Esophagus squamous epithelium (tissue), 5 donors: ENCODE measurements at regions not wholly inside any gene's neighbourhood (a gene's known extent, or its start where the extent isn't known, plus 50 kb on each side); places are given as distances from the start of the nearest gene placed in this dataset.

Experiments used
- DNase-seq: peaks from one replicate; lab custom pipeline; 2025; lab: John Stamatoyannopoulos, UW
- H3K27ac ChIP-seq, 4 donors: fragments of 200-600 bp; sonication (generic); one replicate each; pipeline ENCODE4 v1.5.1; 2016 to 2019; ENCODE audit warnings: mild to moderate bottlenecking in 1 of 4
- H3K27me3 ChIP-seq, 4 donors: fragments of 200-600 bp; sonication (generic); 1 replicate in 3 of 4; 2 replicates in 1 of 4; pipeline versions ENCODE4 v1.5.1 to v1.6.0; 2017 to 2021; ENCODE audit warnings: antibody characterized with exemption in 1 of 4
- H3K36me3 ChIP-seq, 3 donors: fragments of 200-600 bp; sonication (generic); one replicate each; pipeline ENCODE4 v1.5.1; 2016 to 2019
- H3K4me1 ChIP-seq, 3 donors: fragments of 200-600 bp; sonication (generic); one replicate each; pipeline ENCODE4 v1.5.1; 2017 to 2019
- H3K4me3 ChIP-seq, 4 donors: fragments of 200-600 bp; sonication (generic); 1 replicate in 3 of 4; 2 replicates in 1 of 4; pipeline ENCODE4 v1.5.1; 2016 to 2019; ENCODE audit warnings: mild to moderate bottlenecking in 2 of 4, moderate library complexity in 1 of 4
- H3K9me3 ChIP-seq, 3 donors: fragments of 200-600 bp; sonication (generic); one replicate each; pipeline ENCODE4 v1.5.1; 2016 to 2019
- CTCF ChIP-seq, 6 experiments: fragments of 450-650 bp in 4 of 6; fragments of 200-600 bp in 2 of 6; sonication (generic) in 2 of 6; IDR thresholded peaks; one replicate each; pipeline ENCODE4 v1.5.1; 2016 to 2019; ENCODE audit warnings: antibody characterized with exemption in 6 of 6, mild to moderate bottlenecking in 4 of 6, moderate library complexity in 4 of 6
- POLR2A ChIP-seq, 4 donors: fragments of 450-650 bp; IDR thresholded peaks; one replicate each; pipeline ENCODE4 v1.6.1; 2017; ENCODE audit warnings: antibody characterized with exemption in 4 of 4, mild to moderate bottlenecking in 4 of 4, moderate library complexity in 3 of 4
- WGBS, 2 donors: methylation state at CpG; one replicate each; pipeline ENCODE4 v1.1.5; 2018; 5-methylcytosine and 5-hydroxymethylcytosine counted together
- intact Hi-C: fragments of 100-400 bp; cut with DNase I; formaldehyde crosslinking; loops from one replicate; pipeline ENCODE4 v1.15.0; 2022
- donor health status: DM: yes; HTN: yes; CAD: no.

GRCh38 chr13:104854007-104854406 lies 1681.5 kb downstream of the EFNB2 start:
- DNase-seq = no peak
- Histone ChIP-seq H3K4me3 (no peak overlapping the region), H3K36me3 (no peaks in the 10 kb centered on the region), H3K4me1 (no peaks in the 10 kb centered on the region), H3K27me3 (no peaks in the 10 kb centered on the region), H3K9me3 (no peaks in the 10 kb centered on the region), H3K27ac (no peak overlapping the region)
- 85 to 87% methylated on average over 8 of the region's 8 CpGs for WGBS, 2 donors
- no peak for TF ChIP-seq CTCF (IDR thresholded peaks at IDR 0.05)
- TF ChIP-seq POLR2A (IDR thresholded peaks at IDR 0.05) = no peak
- intact Hi-C loops = no loop called here

GRCh38 chr13:104847922-104848321 lies 1687.5 kb downstream of the EFNB2 start:
- Histone ChIP-seq H3K4me1 (no peaks in the 10 kb centered on the region), H3K27ac (no peak overlapping the region), H3K9me3 (no peaks in the 10 kb centered on the region), H3K27me3 (no peaks in the 10 kb centered on the region), H3K4me3 (no peak overlapping the region), H3K36me3 (no peaks in the 10 kb centered on the region)
- DNase-seq = no peak
- 37 to 47% methylated on average over 3 of the region's 3 CpGs for WGBS, 2 donors
- intact Hi-C loops = no loop called here
- TF ChIP-seq CTCF (IDR thresholded peaks at IDR 0.05) = no peak
- TF ChIP-seq POLR2A (IDR thresholded peaks at IDR 0.05) = no peak

GRCh38 chr13:104843401-104843800 lies 1692.1 kb downstream of the EFNB2 start:
- no peaks in the 10 kb centered on the region for H3K27me3 ChIP-seq

GRCh38 chr13:104841110-104841509 lies 1694.4 kb downstream of the EFNB2 start:
- Histone ChIP-seq H3K27ac (no peak overlapping the region), H3K27me3 (no peaks in the 10 kb centered on the region), H3K4me3 (no peak overlapping the region), H3K36me3 (no peaks in the 10 kb centered on the region), H3K9me3 (no peaks in the 10 kb centered on the region), H3K4me1 (no peaks in the 10 kb centered on the region)
- no peak for DNase-seq
- WGBS, 2 donors = 89 to 94% methylated on average over 6 of the region's 6 CpGs
- TF ChIP-seq CTCF (IDR thresholded peaks at IDR 0.05) (no peak), POLR2A (IDR thresholded peaks at IDR 0.05) (no peak)
- intact Hi-C loops = no loop called here

More at GRCh38 chr13:104843401-104843800, 1692.1 kb downstream of the EFNB2 start:
- Histone ChIP-seq H3K36me3 (no peaks in the 10 kb centered on the region), H3K4me3 (no peak overlapping the region), H3K9me3 (no peaks in the 10 kb centered on the region), H3K27ac (no peak overlapping the region), H3K4me1 (no peaks in the 10 kb centered on the region)
- no peak for TF ChIP-seq POLR2A (IDR thresholded peaks at IDR 0.05)
- TF ChIP-seq CTCF (IDR thresholded peaks at IDR 0.05) = no peak
- intact Hi-C loops = no loop called here
- no peak for DNase-seq

- DNase-seq = no peak
- TF ChIP-seq POLR2A (IDR thresholded peaks at IDR 0.05) (no peak), CTCF (IDR thresholded peaks at IDR 0.05) (no peak)
- Histone ChIP-seq H3K27ac (no peak overlapping the region), H3K4me1 (no peaks in the 10 kb centered on the region), H3K27me3 (no peaks in the 10 kb centered on the region), H3K36me3 (no peaks in the 10 kb centered on the region), H3K9me3 (no peaks in the 10 kb centered on the region), H3K4me3 (no peak overlapping the region)
- intact Hi-C loops = no loop called here
- 22 to 23% methylated on average over 3 of the region's 3 CpGs for WGBS, 2 donors
Measured at GRCh38 chr13:104837756-104838155, 1697.7 kb downstream of the EFNB2 start.
